Endothelial cell of umbilical vein (primary cell): ENCODE measurements at regions not wholly inside any gene's neighbourhood (a gene's known extent, or its start where the extent isn't known, plus 50 kb on each side); places are given as distances from the start of the nearest gene placed in this dataset.

ENCODE experiments used
- EZH2 ChIP-seq: IDR thresholded peaks from 2 replicates; pipeline ENCODE4 v1.6.1; 2012; ENCODE audit warnings: borderline replicate concordance, low read depth, mild to moderate bottlenecking, moderate library complexity, low read length, inconsistent platforms; ENCODE audit not compliant: severe bottlenecking
- POLR2A ChIP-seq: IDR thresholded peaks from 2 replicates; pipeline ENCODE4 v1.6.1; 2012; ENCODE audit warnings: low read depth, mild to moderate bottlenecking, control low read depth, low read length
- POLR2AphosphoS5 ChIP-seq: IDR thresholded peaks from 2 replicates; pipeline ENCODE4 v1.6.1; 2012; ENCODE audit warnings: low read depth, mild to moderate bottlenecking, control low read depth, low read length, moderate library complexity; ENCODE audit not compliant: insufficient read depth
- TF ChIP-seq, protein P1 (sequence below), 2 donors: IDR thresholded peaks; 1 replicate in 1 of 2; 2 replicates in 1 of 2; pipeline ENCODE4 v1.5.1; 2011; ENCODE audit warnings: low read length in 2 of 2, mild to moderate bottlenecking in 2 of 2, moderate library complexity in 2 of 2, control low read depth in 1 of 2, inconsistent platforms in 1 of 2, low read depth in 1 of 2; ENCODE audit not compliant: insufficient read depth in 1 of 2; ENCODE audit errors: extremely low read depth in 1 of 2

DNA sequence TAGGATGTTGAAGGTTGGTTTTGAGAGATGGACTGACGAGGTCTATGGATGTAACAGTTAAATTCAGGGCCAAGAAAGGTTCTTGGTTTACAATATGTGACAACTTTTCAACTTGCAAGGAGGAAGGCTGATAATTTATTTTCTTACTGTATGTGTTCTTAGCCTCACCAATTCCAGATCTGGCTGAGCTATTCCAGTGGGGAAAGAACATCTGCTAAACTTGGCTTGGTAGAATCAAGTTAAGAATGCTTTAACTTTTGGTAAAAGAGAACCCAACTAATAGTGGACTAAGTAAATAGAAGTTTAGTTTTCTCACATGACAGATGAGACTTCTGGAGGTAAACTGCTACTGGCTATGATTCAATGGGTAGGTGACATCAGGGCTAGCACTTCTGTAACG, 222.9 kb downstream of the KLF5 start:
- TF ChIP-seq, protein P1, sequence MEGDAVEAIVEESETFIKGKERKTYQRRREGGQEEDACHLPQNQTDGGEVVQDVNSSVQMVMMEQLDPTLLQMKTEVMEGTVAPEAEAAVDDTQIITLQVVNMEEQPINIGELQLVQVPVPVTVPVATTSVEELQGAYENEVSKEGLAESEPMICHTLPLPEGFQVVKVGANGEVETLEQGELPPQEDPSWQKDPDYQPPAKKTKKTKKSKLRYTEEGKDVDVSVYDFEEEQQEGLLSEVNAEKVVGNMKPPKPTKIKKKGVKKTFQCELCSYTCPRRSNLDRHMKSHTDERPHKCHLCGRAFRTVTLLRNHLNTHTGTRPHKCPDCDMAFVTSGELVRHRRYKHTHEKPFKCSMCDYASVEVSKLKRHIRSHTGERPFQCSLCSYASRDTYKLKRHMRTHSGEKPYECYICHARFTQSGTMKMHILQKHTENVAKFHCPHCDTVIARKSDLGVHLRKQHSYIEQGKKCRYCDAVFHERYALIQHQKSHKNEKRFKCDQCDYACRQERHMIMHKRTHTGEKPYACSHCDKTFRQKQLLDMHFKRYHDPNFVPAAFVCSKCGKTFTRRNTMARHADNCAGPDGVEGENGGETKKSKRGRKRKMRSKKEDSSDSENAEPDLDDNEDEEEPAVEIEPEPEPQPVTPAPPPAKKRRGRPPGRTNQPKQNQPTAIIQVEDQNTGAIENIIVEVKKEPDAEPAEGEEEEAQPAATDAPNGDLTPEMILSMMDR (IDR thresholded peaks at IDR 0.05; ENCODE audit: extremely low read depth in 1 of 2, insufficient read depth in 1 of 2, low read depth in 1 of 2, low read length in 2 of 2) = no peak
- TF ChIP-seq POLR2A (no peak), EZH2 (no peak), POLR2AphosphoS5 (no peak)
